ENCODE measurements at regions not wholly inside any gene's neighbourhood (a gene's known extent, or its start where the extent isn't known, plus 50 kb on each side); places are given as distances from the start of the nearest gene placed in this dataset.

GRCh38 chr5:105544300-105544699 is 1981.7 kb upstream of the NUDT12 start:
- TF ChIP-seq TAF1 (IDR thresholded peaks at IDR 0.05; ENCODE audit: borderline replicate concordance, insufficient read depth, low read length) (no peak), FOXP2 (optimal IDR thresholded peaks at IDR 0.05; ENCODE audit: borderline replicate concordance, extremely low read depth, extremely low read length, insufficient read depth) (no peak), POLR2AphosphoS5 (IDR thresholded peaks at IDR 0.05; ENCODE audit: low read depth, low read length) (no peak), SIN3A (IDR thresholded peaks at IDR 0.05; ENCODE audit: borderline replicate concordance, insufficient read depth, low read length) (no peak)
- TF ChIP-seq, protein P1, sequence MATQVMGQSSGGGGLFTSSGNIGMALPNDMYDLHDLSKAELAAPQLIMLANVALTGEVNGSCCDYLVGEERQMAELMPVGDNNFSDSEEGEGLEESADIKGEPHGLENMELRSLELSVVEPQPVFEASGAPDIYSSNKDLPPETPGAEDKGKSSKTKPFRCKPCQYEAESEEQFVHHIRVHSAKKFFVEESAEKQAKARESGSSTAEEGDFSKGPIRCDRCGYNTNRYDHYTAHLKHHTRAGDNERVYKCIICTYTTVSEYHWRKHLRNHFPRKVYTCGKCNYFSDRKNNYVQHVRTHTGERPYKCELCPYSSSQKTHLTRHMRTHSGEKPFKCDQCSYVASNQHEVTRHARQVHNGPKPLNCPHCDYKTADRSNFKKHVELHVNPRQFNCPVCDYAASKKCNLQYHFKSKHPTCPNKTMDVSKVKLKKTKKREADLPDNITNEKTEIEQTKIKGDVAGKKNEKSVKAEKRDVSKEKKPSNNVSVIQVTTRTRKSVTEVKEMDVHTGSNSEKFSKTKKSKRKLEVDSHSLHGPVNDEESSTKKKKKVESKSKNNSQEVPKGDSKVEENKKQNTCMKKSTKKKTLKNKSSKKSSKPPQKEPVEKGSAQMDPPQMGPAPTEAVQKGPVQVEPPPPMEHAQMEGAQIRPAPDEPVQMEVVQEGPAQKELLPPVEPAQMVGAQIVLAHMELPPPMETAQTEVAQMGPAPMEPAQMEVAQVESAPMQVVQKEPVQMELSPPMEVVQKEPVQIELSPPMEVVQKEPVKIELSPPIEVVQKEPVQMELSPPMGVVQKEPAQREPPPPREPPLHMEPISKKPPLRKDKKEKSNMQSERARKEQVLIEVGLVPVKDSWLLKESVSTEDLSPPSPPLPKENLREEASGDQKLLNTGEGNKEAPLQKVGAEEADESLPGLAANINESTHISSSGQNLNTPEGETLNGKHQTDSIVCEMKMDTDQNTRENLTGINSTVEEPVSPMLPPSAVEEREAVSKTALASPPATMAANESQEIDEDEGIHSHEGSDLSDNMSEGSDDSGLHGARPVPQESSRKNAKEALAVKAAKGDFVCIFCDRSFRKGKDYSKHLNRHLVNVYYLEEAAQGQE (IDR thresholded peaks at IDR 0.05; ENCODE audit: insufficient read depth in 1 of 2, low read depth in 2 of 2, low read length in 2 of 2): no peak

GRCh38 chr5:105536675-105537074 is 1974.1 kb upstream of the NUDT12 start:
- TF ChIP-seq POLR2AphosphoS5 (IDR thresholded peaks at IDR 0.05; ENCODE audit: low read depth, low read length): no peak
- TF ChIP-seq FOXP2 (optimal IDR thresholded peaks at IDR 0.05; ENCODE audit: borderline replicate concordance, extremely low read depth, extremely low read length, insufficient read depth): no peak
- no peak for TF ChIP-seq TAF1 (IDR thresholded peaks at IDR 0.05; ENCODE audit: borderline replicate concordance, insufficient read depth, low read length)
- TF ChIP-seq, protein P1 (IDR thresholded peaks at IDR 0.05; ENCODE audit: insufficient read depth in 1 of 2, low read depth in 2 of 2, low read length in 2 of 2): no peak
- TF ChIP-seq SIN3A (IDR thresholded peaks at IDR 0.05; ENCODE audit: borderline replicate concordance, insufficient read depth, low read length): no peak

DNA sequence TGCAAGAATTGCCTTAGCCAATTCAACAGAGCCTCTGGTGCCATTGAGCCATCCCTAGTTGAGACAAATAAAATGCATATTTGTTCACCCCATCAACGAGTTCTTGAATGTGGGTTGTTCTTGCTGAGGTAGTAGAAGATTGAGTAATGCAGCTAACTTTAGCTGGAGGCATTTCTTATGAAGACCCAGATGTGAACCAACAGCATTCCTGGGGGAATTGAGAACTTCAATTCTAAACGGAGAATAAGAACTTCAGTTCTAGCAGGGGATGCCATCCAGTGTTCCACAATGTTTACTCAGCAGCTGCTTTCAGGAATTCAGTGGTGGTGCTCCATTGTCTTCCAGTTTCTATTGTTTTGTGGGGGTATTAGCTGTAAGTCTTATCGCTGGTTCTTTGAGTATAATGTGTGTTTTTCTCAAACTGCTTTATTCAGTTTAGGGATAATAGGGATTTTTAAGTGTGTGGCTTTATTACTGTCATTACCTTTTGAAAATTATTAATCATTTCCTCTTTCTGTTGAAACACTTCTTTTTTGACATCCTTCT is 1968.2 kb upstream of the NUDT12 start:
- TF ChIP-seq TAF1 (IDR thresholded peaks at IDR 0.05; ENCODE audit: borderline replicate concordance, insufficient read depth, low read length) (no peak), SIN3A (IDR thresholded peaks at IDR 0.05; ENCODE audit: borderline replicate concordance, insufficient read depth, low read length) (no peak), POLR2AphosphoS5 (IDR thresholded peaks at IDR 0.05; ENCODE audit: low read depth, low read length) (no peak), FOXP2 (optimal IDR thresholded peaks at IDR 0.05; ENCODE audit: borderline replicate concordance, extremely low read depth, extremely low read length, insufficient read depth) (no peak)
- TF ChIP-seq, protein P1 (IDR thresholded peaks at IDR 0.05; ENCODE audit: insufficient read depth in 1 of 2, low read depth in 2 of 2, low read length in 2 of 2): no peak

GRCh38 chr5:105529851-105530250 is 1967.3 kb upstream of the NUDT12 start:
- TF ChIP-seq TAF1 (IDR thresholded peaks at IDR 0.05; ENCODE audit: borderline replicate concordance, insufficient read depth, low read length) (no peak), POLR2AphosphoS5 (IDR thresholded peaks at IDR 0.05; ENCODE audit: low read depth, low read length) (no peak), FOXP2 (optimal IDR thresholded peaks at IDR 0.05; ENCODE audit: borderline replicate concordance, extremely low read depth, extremely low read length, insufficient read depth) (no peak), SIN3A (IDR thresholded peaks at IDR 0.05; ENCODE audit: borderline replicate concordance, insufficient read depth, low read length) (no peak)
- TF ChIP-seq, protein P1 (IDR thresholded peaks at IDR 0.05; ENCODE audit: insufficient read depth in 1 of 2, low read depth in 2 of 2, low read length in 2 of 2): no peak

Measured in PFSK-1 (cell line).